Ascending aorta (tissue), 2 donors: ENCODE measurements at regions not wholly inside any gene's neighbourhood (a gene's known extent, or its start where the extent isn't known, plus 50 kb on each side); places are given as distances from the start of the nearest gene placed in this dataset.

Source experiments
- DNase-seq, 2 donors: peaks; one replicate each; pipeline ENCODE4 v3.0.0-alpha.2; 2019; ENCODE audit warnings: low spot score in 2 of 2
- H3K27ac ChIP-seq, 2 donors: fragments of 200-600 bp; sonication (generic); one replicate each; pipeline ENCODE4 v1.5.1; 2016 to 2017; ENCODE audit warnings: mild to moderate bottlenecking in 1 of 2
- H3K27me3 ChIP-seq: fragments of 200-600 bp; sonication (generic); one replicate; pipeline ENCODE4 v1.5.1; 2017
- H3K36me3 ChIP-seq, 2 donors: fragments of 200-600 bp; sonication (generic); one replicate each; pipeline ENCODE4 v1.5.1; 2016
- H3K4me1 ChIP-seq, 2 donors: fragments of 200-600 bp; sonication (generic); one replicate each; pipeline ENCODE4 v1.5.1; 2016 to 2017; ENCODE audit warnings: mild to moderate bottlenecking in 1 of 2
- H3K4me3 ChIP-seq, 2 donors: fragments of 200-600 bp; sonication (generic); one replicate each; pipeline ENCODE4 v1.5.1; 2016 to 2017; ENCODE audit warnings: mild to moderate bottlenecking in 1 of 2
- H3K9me3 ChIP-seq, 2 donors: fragments of 200-600 bp; sonication (generic); one replicate each; pipeline ENCODE4 v1.5.1; 2016
- CTCF ChIP-seq, 3 experiments: fragments of 200-600 bp in 2 of 3; fragments of 450-650 bp in 1 of 3; sonication (generic) in 2 of 3; IDR thresholded peaks; one replicate each; pipeline ENCODE4 v1.5.1; 2016 to 2019; ENCODE audit warnings: antibody characterized with exemption in 3 of 3, mild to moderate bottlenecking in 1 of 3, moderate library complexity in 1 of 3
- intact Hi-C: fragments of 100-400 bp; cut with DNase I; formaldehyde crosslinking; loops from one replicate; pipeline ENCODE4 v1.15.1; 2023

GRCh38 chr3:6717026-6717943, 143.6 kb upstream of the GRM7 start:
- H3K27me3 ChIP-seq, result no peaks in the 10 kb centered on the region
- DNase-seq, result no peak
- no peak overlapping the region for H3K27ac ChIP-seq
- H3K36me3 ChIP-seq, result no peaks in the 10 kb centered on the region
- no peak overlapping the region for H3K4me3 ChIP-seq
- no peak for TF ChIP-seq CTCF (IDR thresholded peaks at IDR 0.05)
- H3K9me3 ChIP-seq, result no peaks in the 10 kb centered on the region
- H3K4me1 ChIP-seq, result no peaks in the 10 kb centered on the region
- intact Hi-C loops, result no loop called here

GRCh38 chr3:6719999-6720398, 140.9 kb upstream of the GRM7 start:
- TF ChIP-seq CTCF (IDR thresholded peaks at IDR 0.05), result no peak
- intact Hi-C loops, result no loop called here
- Histone ChIP-seq H3K9me3 (no peaks in the 10 kb centered on the region), H3K36me3 (no peaks in the 10 kb centered on the region), H3K27me3 (no peaks in the 10 kb centered on the region), H3K4me1 (no peaks in the 10 kb centered on the region), H3K27ac (no peak overlapping the region), H3K4me3 (no peak overlapping the region)
- no peak for DNase-seq

DNA sequence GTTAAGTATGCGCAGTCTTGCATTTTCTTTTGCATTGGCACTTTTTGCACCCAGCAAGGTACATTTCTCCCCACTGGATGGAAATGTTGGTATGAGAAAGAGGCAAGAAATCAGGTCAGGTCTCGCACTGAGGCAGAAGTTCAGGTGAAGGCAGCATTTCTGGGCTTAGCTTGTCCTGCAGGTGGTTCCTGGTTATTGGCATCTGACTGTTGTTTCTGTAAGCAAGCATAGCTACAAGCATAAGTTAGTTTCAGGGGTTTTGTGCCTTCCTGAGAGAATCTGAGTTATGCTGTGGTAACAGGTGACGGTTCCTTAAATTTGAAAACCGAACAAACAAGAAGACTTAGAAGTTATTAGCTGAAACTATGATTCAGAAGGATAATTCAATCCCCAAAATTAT, 139.4 kb upstream of the GRM7 start:
- H3K4me1 ChIP-seq, result no peaks in the 10 kb centered on the region
- intact Hi-C loops, result no loop called here
- no peak overlapping the region for H3K27ac ChIP-seq
- H3K36me3 ChIP-seq, result no peaks in the 10 kb centered on the region
- H3K9me3 ChIP-seq, result no peaks in the 10 kb centered on the region
- H3K4me3 ChIP-seq, result no peak overlapping the region
- no peak for TF ChIP-seq CTCF (IDR thresholded peaks at IDR 0.05)
- H3K27me3 ChIP-seq, result no peaks in the 10 kb centered on the region
- no peak for DNase-seq

DNA sequence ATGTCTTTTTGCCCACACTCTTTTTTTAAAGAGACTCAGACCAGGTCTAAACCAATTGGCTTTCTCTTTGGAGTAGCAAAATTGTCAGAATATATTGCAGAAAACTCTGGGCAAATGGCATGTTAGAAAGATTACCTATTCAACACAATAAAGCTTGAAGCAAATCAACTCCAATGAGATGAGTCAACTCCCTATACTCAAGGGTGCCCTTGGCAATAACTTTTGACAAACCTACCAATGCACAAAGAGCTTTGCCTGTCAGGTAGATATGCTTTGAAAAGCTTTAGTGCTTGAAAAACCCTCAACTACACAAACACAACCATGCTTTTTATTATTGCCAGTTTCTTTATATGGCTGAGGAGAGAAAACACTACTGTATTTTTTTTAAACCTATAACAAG, 137.7 kb upstream of the GRM7 start:
- Histone ChIP-seq H3K4me3 (no peak overlapping the region), H3K27ac (no peak overlapping the region), H3K36me3 (no peaks in the 10 kb centered on the region), H3K9me3 (no peaks in the 10 kb centered on the region), H3K27me3 (no peaks in the 10 kb centered on the region), H3K4me1 (no peaks in the 10 kb centered on the region)
- DNase-seq, result no peak
- intact Hi-C loops, result no loop called here
- TF ChIP-seq CTCF (IDR thresholded peaks at IDR 0.05), result no peak

GRCh38 chr3:6726811-6727210, 134.1 kb upstream of the GRM7 start:
- DNase-seq, result no peak
- Histone ChIP-seq H3K4me1 (no peaks in the 10 kb centered on the region), H3K4me3 (no peak overlapping the region), H3K27me3 (no peaks in the 10 kb centered on the region), H3K9me3 (no peaks in the 10 kb centered on the region), H3K27ac (no peak overlapping the region), H3K36me3 (no peaks in the 10 kb centered on the region)
- no peak for TF ChIP-seq CTCF (IDR thresholded peaks at IDR 0.05)
- intact Hi-C loops, result no loop called here
